Stimulated activated CD4-positive, alpha-beta T cell treated with anti-CD3 and anti-CD28 coated beads, Interleukin-12 subunit alpha, Interleukin-12 subunit beta, amount 100 ng/mL, for 4 hours (primary cell): ENCODE measurements at regions not wholly inside any gene's neighbourhood (a gene's known extent, or its start where the extent isn't known, plus 50 kb on each side); places are given as distances from the start of the nearest gene placed in this dataset.
"Not testable (repeated sequence)": the region's sequence is repeated elsewhere in the genome, so short reads cannot be mapped to it uniquely, and the experiment has no call there.

Experiments used
- DNase-seq: peaks from one replicate; pipeline ENCODE4 v3.0.0-alpha.2; 2020

DNA sequence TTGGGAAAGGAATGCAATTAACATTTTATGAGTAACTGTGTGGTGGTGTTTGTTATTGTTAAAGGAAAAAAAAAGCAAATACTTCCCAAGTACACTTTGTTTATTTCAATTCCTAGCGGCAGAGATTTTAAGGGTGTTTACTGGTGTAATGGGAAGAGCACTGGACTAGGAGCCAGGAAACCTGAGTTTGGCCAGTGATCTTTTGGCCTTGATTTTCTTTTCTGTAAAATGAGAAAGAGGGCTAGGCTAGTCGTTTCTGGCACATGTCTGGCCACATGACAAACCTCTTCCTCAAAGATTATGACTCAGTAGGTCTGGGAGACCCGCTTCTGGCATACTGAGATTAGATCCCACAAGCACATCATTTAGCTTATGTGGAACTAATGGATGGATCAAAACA lies 428.1 kb upstream of the NOX3 start:
- DNase-seq = no peak

DNA sequence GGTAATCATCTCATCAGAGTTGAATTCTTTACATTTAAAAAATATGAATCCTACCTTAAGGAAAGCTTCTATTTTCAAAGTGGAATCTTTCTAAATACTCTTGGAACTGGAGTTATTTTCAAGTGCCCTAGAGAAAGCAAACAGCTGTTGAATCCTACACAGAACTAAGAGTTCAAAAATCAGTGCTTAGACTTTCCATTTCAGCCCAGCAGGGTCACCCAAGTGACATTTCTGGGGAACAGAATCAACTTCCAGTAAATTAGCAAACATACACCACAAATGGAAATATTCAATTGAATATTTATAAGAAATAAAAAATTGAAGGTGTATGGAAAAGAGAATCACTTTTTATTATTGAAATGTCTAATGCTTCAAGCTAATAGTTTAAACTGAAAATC lies 427.7 kb upstream of the NOX3 start:
- no peak for DNase-seq

DNA sequence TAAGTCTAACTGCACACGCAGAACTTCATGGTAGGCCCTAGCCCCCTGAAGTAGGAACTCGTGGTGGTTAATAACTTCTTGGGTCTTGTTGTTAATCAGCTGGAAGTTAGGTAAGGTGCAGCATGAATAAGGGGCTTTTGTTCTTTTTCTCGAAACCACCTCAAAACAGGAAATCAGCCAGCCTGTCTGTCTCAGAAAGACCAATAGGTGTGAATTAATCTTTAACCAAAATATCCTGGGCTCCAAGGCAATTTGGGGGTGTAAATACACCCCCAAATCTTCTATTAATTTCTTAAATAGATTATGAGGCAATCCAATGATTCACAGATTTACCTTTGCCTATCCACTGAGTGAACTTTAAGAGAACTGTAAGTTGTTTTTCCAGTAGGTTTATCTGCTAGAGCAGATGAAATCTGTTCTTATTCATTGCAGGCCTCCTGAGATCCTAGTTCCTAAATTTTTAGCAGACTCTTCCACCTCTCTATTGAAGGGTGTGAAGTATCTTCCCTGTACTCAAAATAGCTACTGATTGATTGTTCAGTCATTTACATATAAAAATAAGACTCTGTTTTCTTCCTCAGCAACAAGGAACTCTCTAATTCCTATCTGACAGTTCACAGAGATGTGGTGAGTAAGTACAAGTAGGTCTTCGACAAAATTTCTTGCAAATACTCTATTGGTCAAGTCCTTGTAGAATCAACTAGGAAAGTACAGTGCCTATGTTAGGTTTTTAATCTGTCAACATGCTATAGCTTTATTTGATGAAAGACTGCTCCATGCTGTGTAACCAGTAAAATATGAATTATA lies 427.1 kb upstream of the NOX3 start:
- DNase-seq = no peak

DNA sequence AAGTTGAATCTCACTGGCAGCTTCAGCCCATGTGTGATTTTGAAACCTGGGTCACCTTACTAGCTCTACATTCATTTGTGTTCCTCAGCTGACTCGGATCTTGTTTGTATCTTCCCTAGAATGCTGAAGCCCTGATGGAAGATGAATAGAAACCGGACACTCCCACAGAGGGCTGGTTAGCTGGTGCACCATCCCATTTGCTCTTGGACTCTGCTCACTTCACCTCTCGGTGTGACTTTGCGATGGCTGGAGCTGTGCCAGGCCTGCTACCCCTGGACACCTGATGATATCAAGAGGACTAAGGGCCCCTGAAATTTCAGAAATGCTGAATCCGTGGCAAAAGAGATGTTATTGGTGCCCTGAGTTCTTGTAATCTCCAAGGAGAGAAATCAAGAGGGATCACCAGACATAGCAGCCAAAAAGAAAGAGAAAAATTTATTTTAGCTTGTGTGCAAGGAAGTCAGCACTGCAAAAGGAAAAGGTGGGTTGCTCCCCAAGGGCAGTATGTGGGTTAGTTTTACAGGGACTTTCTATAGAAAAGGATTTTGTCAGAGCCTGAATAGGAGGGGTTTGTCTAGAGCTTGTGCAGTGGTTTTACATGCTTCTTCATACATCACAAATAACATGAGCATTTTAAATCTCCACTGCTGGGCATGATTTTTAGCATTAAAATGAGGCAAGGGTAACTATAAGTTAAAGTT lies 426.3 kb upstream of the NOX3 start:
- no peak for DNase-seq

DNA sequence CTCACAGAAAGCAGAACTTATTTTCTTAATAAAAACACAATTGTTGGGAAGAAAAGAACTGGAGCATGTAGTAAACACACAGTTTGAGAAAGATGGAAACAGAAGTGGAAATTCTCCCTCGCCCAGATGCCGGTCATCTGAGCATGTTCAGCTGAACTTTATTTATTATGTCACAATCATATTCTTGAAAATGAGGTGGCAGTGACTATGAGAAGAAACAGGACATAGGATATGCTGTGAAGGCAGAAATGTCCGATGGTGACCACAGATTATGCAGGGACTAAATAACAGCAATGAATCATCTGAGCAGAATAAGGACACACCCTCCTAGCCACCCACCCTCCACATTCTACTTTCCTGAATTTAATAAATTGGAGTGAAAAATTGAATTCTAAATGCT lies 425.3 kb upstream of the NOX3 start:
- no peak for DNase-seq

DNA sequence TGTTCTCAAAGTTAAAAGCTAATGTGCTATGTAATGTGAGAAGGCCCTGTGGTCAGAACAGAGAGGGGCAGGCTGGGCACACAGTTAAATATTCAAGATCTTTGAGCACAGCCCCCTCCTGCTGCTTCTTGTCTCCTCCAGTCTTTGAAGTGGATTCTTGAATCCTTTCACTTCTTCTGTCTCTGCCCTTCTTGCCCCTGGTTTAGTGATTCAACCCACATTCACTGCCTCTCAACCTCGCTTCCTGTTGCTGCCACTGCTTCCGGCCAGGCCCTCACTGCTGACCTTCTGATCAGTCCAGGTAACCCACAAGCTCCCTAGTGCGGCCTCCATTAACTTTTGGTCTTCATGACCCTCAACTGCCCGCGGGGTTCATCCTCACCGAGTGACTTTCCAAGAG lies 417.3 kb upstream of the NOX3 start:
- DNase-seq = no peak

DNA sequence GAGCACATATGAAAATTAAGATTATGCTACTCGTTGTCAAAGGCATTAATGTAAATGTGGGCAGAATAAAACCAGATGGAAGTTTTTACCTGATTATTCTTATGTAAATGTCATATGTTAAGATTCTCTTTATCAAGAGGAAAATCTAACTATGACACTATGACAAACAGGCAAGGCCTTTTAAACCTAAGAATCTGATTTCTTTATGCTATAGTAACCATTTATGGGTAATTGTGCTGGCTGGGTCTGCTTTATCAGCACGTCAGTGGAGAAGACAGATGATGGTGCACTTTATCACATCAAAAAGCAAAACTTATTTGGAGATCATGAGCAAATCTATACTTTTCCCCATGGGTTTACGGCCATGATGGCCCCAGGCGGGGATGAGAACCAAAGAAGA lies 412.0 kb upstream of the NOX3 start:
- DNase-seq = no peak

DNA sequence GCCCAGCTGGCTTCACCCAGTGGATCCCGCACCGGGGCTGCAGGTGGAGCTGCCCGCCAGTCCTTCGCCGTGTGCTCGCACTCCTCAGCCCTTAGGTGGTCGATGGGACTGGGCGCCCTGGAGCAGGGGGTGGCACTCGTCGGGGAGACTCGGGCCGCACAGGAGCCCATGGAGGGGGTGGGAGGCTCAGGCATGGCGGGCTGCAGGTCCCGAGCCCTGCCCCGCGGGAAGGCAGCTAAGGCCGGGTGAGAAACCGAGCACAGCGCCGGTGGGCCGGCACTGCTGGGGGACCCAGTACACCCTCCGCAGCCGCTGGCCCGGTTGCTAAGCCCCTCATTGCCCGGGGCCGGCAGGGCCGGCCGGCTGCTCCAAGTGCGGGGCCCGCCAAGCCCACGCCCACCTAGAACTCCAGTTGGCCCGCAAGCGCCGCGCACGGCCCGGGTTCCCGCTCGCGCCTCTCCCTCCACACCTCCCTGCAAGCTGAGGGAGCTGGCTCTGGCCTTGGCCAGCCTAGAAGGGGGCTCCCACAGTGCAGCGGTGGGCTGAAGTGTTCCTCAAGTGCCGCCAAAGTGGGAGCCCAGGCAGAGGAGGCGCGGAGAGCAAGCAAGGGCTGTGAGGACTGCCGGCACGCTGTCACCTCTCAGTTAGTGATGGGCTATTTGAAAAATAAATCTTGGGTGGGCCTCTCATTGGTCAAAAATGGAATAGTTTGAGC lies 411.2 kb upstream of the NOX3 start:
- not testable (repeated sequence) for DNase-seq

DNA sequence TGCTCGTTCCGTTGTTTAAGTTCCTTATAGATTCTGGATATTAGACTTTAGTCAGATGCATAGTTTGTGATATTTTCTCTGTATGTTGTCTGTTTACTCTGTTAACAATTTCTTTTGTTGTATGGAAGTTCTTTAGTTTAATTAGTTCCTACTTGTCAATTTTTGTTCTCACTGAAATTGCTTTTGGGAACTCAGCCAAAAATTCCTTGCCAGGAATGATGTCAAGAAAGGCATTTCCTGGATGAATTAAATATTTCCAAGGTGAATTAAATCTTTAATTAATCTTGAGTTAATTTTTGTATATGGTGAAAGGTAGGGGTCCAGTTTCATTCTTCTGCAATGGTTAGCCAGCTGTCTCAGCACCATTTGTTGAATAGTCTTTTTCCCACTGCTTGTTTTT lies 406.2 kb upstream of the NOX3 start:
- no peak for DNase-seq

DNA sequence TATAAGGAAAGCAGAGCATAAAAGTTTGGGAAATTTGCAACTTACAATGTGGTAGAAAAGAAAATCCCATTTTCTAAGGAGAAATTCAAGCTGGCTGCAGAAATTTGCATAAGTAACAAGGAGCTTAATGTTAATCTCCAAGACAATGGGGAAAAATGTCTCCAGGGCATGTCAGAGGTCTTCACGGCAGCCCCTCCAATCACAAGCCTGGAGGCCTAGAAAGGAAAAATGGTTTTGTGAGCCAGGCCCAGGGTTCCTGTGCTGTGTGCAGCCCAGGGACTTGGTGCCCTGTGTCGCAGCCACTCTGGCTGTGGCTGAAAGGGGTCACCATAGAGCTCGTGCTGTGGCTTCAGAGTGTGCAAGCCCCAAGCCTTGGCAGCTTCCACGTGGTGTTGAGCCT lies 403.3 kb upstream of the NOX3 start:
- not testable (repeated sequence) for DNase-seq

DNA sequence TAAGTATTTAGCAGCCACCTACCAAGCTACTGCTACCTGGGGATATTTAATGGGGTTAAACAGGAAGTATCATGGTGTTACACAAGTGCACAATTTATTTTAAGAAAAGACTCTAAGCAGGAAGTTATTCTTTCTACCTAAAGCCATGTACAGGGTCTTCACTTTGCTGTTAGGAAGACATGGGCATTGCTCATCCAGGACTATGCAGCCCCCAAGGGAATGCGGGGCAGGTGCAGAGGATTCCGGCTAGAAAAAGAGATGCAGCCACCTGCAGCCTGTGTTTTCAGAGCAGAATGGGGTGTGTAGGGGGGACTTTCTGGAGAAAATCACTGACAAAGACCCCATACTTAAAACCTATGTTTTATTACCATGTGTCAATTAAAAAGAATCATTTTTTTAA lies 399.1 kb upstream of the NOX3 start:
- DNase-seq = no peak

DNA sequence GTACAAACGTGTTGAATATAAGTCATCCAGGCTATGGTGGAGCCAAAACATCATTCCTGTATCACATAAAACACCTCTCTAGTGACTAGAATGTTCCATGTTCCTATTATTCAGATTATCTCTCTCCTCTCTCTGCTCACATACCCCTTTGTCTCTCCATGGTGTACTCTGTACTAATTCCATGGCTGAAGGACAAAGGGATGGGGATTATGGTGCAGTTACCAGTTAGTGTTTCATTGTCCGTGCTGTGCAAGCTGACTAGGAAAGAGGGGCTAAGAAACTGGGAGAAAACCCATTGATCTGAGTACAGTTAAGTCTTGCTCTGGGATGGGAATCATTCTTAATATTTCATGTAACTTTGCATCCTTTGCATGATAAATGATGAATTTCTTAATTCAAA lies 397.4 kb upstream of the NOX3 start:
- DNase-seq = no peak

DNA sequence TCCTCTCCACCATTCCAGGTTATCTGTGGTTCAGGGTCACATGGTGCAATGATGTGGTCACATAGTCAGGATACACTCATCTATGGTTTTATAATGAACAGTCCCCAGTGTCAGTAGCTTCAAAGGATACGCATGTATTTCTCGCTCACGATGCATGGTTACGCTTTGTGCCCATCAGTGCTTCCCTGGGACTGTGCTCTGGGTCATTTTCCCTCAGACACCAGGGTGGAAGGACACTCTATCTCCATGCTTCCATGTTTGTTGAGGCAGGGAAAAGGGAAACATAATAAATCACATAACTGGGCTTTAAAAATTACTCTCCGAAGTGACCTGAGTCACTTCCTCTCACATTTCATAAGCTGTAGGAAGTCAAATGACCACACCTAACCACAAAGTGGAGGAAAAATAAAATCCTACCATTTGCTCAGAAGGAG lies 394.8 kb upstream of the NOX3 start:
- DNase-seq = no peak

DNA sequence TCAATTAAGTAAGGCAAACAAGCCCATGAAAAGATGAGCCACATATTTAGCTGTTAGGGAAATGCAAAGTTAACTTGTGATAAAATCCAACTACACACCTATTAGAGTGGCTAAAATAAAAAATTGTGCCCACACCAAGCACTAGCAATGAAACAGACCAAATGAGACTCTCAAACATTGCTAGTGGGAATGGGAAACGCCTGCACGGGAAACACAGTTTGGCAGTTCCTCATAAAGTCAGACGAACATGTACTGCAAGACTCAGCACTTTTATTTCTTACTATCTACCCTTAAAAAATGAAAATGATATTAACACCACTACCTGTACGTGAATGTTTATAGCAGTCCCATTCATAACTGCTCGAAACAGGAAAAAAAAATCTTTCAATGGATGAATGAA lies 392.1 kb upstream of the NOX3 start:
- no peak for DNase-seq

DNA sequence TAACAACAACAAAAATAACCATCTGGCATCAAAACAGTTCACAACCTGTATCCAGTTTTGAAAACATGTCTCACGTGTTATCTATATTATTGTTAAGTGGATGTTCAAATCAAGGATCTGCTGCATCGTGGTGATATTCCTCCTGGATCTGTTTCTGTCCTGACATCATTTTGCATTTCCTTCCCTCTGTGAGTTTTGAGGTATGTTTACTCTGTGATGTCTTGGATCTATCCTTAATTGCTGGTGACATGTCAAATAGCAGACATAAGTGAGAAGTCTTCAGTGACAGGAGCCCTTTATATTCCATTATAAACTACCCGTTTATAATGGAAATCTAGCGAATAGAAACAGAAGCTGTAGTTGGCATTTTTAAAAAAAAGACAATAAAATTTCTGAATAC lies 381.8 kb upstream of the NOX3 start:
- no peak for DNase-seq

DNA sequence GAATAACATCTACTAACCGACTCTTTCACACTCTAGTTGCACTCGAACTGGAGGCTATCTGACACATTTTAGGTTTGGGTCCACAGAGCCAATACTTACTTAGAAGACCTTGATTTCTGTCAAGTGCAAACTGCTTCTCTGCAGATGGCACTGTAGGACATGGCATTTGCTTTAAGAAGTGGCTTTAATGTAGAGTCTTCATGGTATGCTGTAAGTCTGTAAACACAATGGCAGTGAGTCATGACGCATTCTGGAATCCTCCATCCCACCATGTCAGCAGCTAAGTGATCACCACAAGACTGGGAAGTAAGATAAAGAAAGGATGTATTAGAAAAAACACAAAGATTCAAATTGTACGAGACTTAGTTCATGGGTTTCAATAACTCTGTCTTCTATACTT lies 377.0 kb upstream of the NOX3 start:
- no peak for DNase-seq

DNA sequence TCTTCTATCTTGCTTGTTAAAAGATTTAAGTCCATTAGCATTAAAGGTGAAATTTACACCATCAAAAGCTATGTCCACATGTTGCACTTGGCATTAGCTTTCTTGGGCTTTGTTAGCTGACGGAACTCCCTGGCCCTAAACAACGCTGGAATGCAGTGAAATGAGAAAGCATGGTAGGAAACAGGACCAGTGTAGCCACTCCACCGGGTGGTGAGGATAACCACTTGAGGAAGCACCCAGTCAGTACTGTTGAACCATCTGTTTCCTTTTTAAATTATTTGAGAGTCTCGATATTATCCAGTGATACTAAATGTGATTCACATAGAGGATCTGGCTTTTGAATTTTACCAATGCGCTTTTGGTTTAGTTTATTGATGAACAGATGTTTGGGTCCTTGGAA lies 374.9 kb upstream of the NOX3 start:
- no peak for DNase-seq

DNA sequence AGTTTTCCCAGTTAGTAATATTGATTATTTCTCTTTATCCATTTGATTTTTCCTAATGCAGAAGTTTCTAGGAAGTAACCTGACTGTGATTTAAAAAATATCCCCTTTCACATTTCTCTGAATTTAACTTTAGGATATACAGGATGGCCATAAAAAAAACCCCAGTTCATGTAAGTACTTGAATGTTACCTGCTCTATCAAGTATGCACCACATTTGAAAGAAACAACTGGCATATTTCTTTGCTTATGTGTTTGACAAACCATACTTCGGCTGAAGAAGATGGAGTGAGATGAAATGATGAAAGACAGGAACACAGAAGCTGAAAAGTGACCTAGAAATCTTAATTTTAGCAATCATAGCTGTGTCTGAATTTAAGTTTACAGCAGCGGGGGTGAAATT lies 374.0 kb upstream of the NOX3 start:
- DNase-seq = no peak

DNA sequence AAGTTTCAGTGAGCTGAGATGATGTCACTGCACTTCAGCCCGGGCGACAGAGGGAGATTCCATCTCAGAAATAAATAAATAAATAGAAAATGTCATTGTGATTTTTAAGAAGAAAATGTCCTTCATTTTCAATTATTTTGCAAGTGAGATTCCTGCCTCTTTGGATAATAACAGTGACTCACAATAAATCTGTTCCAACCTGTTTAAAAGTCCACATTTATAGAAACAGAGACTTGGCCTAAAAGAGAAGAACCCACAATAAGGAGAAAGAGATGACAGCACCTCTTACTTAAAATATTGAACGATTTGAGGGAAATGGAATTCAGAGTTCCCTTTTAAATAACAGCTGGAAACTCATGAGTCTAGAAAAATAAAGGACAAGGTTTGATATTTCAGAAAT lies 373.4 kb upstream of the NOX3 start:
- DNase-seq = no peak

DNA sequence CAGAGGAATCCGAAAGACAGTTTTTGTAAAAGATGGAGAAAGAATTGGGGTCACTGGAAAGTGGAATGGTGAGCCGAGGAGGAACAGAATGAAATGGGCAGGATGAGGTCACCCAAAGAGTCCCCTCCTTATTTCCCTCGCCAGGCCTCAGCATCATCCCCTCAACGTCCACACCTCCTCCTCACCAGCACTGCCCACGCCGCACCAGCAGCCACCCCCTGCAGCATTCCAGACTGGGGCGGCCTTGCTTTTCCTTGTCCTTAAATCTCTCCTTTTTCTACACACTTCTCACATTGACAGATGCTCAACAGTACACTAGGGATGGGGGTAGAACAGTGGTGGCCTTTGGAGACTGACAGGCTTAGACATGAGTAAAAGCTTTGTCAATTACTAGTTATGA lies 363.1 kb upstream of the NOX3 start:
- no peak for DNase-seq

DNA sequence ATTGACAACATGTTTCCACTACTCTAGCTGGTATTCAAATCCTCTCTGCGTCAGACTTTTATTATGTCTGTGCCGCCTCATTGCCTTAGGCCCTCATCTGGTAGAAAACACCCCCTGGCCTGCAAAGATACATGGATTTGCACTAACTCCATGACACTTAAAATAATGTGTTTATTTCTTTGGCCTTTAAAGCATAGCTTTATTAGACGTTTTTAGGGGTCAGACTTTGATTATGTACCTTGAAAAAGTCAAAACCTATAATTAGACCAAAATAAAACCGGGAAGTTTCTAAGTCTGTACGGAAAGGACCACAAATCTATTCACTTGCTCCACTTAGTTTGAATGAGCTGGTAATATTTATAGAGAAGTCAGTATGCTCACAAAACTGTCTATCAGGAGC lies 357.9 kb upstream of the NOX3 start:
- DNase-seq = no peak

DNA sequence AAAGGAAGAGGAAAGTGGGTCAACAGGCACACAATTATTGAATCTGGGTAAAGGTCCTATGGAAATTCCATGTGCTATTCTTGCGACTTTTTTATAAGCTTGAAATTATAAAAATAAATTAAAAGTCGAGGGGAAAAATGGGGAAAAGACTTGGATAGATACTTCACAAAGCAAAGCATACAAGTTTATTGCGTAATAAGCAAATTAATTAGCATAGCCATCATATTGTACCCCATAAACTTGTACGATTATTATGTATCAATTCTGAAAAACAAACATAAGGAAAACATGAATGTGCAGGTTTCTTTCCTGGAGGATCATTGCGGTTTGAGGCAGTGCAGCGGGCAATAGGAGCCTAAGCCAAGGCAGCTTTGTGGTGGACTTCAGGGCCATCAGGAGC lies 351.6 kb upstream of the NOX3 start:
- no peak for DNase-seq

DNA sequence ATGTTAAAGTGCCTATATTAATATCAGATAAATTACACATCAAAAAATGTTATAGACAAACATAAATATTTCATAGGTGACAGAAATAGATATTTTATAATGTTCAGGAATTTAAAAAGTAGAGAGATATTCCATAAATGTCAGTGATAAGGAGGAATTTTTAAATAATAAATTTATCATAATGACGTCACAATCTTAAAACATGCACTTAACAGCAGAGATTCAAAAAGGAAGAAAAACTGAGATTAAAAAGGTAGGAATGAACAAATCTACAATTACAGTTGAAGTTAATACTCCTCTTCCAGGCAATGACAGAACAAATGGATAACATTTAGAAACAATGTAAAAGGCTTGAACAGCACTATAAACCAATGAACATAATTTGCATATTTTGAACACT lies 345.4 kb upstream of the NOX3 start:
- DNase-seq = no peak

DNA sequence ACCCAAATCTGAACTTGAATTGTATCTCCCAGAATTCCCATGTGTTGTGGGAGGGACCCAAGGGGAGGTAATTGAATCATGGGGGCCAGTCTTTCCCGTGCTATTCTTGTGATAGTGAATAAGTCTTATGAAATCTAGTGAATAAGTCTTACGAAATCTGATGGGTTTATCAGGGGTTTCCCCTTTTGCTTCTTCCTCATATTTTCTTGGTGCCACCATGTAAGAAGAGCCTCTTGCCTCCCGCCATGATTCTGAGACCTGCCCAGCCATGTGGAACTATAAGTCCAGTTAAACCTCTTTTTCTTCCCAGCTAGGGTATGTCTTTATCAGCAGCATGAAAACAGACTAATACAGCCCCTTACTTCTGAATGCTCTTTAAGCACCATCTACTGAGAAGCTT lies 343.2 kb upstream of the NOX3 start:
- DNase-seq = not testable (repeated sequence)
